ENCODE measurements at regions not wholly inside any gene's neighbourhood (a gene's known extent, or its start where the extent isn't known, plus 50 kb on each side); places are given as distances from the start of the nearest gene placed in this dataset.

DNA sequence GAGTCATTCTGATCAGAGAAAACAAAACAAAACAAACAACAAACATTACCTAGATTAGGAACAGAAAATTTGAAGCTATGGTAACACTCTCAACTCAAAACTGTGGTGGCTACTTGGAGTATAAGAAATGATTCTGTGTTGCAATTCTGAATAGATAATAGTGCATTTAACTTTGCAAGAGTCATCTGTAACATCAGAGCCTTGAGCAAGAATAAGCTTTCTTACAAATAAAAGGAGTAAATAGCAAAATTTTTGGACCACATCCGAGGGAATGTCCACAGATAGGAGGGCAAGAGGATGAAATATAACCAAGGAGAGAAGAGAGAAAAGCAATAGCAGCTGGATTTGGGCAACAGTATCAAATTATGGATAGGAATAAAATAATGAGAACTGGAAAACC, 1090.6 kb downstream of the SLC6A15 start:
- no peaks in the 10 kb centered on the region for H4K20me1 ChIP-seq (ENCODE audit: insufficient read depth, low read length)
- no peaks in the 10 kb centered on the region for H3K36me3 ChIP-seq (ENCODE audit: insufficient read depth, low read length)
- no peak overlapping the region for H3K9ac ChIP-seq (ENCODE audit: low read depth, low read length)
- no peak overlapping the region for H3K4me3 ChIP-seq (ENCODE audit: low read depth in 1 of 2, low read length in 2 of 2)
- H3K27ac ChIP-seq (ENCODE audit: low read length) = no peak overlapping the region
- H2AFZ ChIP-seq (ENCODE audit: low read depth, low read length) = no peak overlapping the region
- H3K9me3 ChIP-seq (ENCODE audit: insufficient read depth, low read length, severe bottlenecking) = no peaks in the 10 kb centered on the region
- no peaks in the 10 kb centered on the region for H3K4me1 ChIP-seq (ENCODE audit: insufficient read depth, low read length)
- no peak for ATAC-seq (ENCODE audit: insufficient read depth, low read depth)
- no peaks in the 10 kb centered on the region for H3K27me3 ChIP-seq (ENCODE audit: insufficient read depth, low read length, poor library complexity)
- TF ChIP-seq, protein P1, sequence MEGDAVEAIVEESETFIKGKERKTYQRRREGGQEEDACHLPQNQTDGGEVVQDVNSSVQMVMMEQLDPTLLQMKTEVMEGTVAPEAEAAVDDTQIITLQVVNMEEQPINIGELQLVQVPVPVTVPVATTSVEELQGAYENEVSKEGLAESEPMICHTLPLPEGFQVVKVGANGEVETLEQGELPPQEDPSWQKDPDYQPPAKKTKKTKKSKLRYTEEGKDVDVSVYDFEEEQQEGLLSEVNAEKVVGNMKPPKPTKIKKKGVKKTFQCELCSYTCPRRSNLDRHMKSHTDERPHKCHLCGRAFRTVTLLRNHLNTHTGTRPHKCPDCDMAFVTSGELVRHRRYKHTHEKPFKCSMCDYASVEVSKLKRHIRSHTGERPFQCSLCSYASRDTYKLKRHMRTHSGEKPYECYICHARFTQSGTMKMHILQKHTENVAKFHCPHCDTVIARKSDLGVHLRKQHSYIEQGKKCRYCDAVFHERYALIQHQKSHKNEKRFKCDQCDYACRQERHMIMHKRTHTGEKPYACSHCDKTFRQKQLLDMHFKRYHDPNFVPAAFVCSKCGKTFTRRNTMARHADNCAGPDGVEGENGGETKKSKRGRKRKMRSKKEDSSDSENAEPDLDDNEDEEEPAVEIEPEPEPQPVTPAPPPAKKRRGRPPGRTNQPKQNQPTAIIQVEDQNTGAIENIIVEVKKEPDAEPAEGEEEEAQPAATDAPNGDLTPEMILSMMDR (IDR thresholded peaks at IDR 0.05; ENCODE audit: borderline replicate concordance, extremely low read depth, low read length, poor library complexity, severe bottlenecking) = no peak
- no peaks in the 10 kb centered on the region for H3K79me2 ChIP-seq (ENCODE audit: insufficient read depth, low read length)
- H3K4me2 ChIP-seq (ENCODE audit: insufficient read depth, low read length) = no peak overlapping the region
- DNase-seq = no peak

DNA sequence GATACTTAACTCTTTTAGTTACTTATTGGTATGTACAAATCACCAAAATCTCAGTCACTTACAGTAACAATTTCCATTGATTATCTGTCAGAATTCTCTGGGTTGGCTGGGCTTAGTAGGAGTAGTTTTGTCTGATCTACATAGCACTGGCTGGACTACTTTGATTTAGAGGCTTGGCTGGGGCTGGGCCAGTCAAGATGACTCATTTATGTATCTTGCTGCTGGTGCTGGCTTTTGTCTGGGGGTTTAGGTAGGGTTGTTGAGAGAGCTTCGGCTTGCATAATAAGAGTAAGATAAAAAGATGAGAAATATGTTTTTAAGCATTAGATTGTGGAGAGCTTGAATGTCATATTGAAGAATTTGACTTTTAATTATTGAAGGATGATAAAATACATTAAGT, 1093.7 kb downstream of the SLC6A15 start:
- no peaks in the 10 kb centered on the region for H3K36me3 ChIP-seq (ENCODE audit: insufficient read depth, low read length)
- H3K79me2 ChIP-seq (ENCODE audit: insufficient read depth, low read length) = no peaks in the 10 kb centered on the region
- TF ChIP-seq, protein P1 (IDR thresholded peaks at IDR 0.05; ENCODE audit: borderline replicate concordance, extremely low read depth, low read length, poor library complexity, severe bottlenecking) = no peak
- TF ChIP-seq EZH2 (IDR thresholded peaks at IDR 0.05; ENCODE audit: borderline replicate concordance, low read depth, low read length, severe bottlenecking) = no peak
- no peak for ATAC-seq (ENCODE audit: insufficient read depth, low read depth)
- no peak overlapping the region for H3K9ac ChIP-seq (ENCODE audit: low read depth, low read length)
- H3K4me1 ChIP-seq (ENCODE audit: insufficient read depth, low read length) = no peaks in the 10 kb centered on the region
- no peak for DNase-seq
- no peak overlapping the region for H3K4me3 ChIP-seq (ENCODE audit: low read depth in 1 of 2, low read length in 2 of 2)
- H3K27ac ChIP-seq (ENCODE audit: low read length) = no peak overlapping the region
- no peak overlapping the region for H3K4me2 ChIP-seq (ENCODE audit: insufficient read depth, low read length)
- H3K27me3 ChIP-seq (ENCODE audit: insufficient read depth, low read length, poor library complexity) = no peaks in the 10 kb centered on the region
- no peaks in the 10 kb centered on the region for H4K20me1 ChIP-seq (ENCODE audit: insufficient read depth, low read length)
- H2AFZ ChIP-seq (ENCODE audit: low read depth, low read length) = no peak overlapping the region
- no peaks in the 10 kb centered on the region for H3K9me3 ChIP-seq (ENCODE audit: insufficient read depth, low read length, severe bottlenecking)

DNA sequence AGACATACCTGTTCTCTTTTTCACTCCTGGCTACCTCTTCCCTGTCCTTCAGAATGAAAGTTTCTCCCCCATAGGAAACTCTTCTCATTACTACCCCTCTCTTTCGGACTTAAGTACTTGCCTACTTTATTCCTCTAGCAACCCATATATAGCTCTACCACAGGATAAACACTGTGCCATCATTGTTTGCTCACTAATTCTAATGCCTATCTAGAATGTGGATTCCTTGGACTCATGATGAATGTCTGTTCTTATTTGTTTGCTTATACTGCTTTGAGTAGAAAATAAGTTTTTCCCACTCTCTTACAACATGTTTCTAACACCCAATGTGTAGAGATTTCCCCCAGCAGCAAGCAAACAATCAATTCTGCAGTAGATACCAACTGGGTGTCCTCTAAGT, 1094.9 kb downstream of the SLC6A15 start:
- H3K9me3 ChIP-seq (ENCODE audit: insufficient read depth, low read length, severe bottlenecking) = no peaks in the 10 kb centered on the region
- DNase-seq (no peak), ATAC-seq (ENCODE audit: insufficient read depth, low read depth) (no peak)
- H3K9ac ChIP-seq (ENCODE audit: low read depth, low read length) = no peak overlapping the region
- no peak overlapping the region for H3K4me2 ChIP-seq (ENCODE audit: insufficient read depth, low read length)
- H3K27ac ChIP-seq (ENCODE audit: low read length) = no peak overlapping the region
- no peaks in the 10 kb centered on the region for H3K36me3 ChIP-seq (ENCODE audit: insufficient read depth, low read length)
- no peak for TF ChIP-seq EZH2 (IDR thresholded peaks at IDR 0.05; ENCODE audit: borderline replicate concordance, low read depth, low read length, severe bottlenecking)
- TF ChIP-seq, protein P1 (IDR thresholded peaks at IDR 0.05; ENCODE audit: borderline replicate concordance, extremely low read depth, low read length, poor library complexity, severe bottlenecking) = no peak
- H3K4me1 ChIP-seq (ENCODE audit: insufficient read depth, low read length) = no peaks in the 10 kb centered on the region
- H3K27me3 ChIP-seq (ENCODE audit: insufficient read depth, low read length, poor library complexity) = no peaks in the 10 kb centered on the region
- no peaks in the 10 kb centered on the region for H3K79me2 ChIP-seq (ENCODE audit: insufficient read depth, low read length)
- H3K4me3 ChIP-seq (ENCODE audit: low read depth in 1 of 2, low read length in 2 of 2) = no peak overlapping the region
- no peak overlapping the region for H2AFZ ChIP-seq (ENCODE audit: low read depth, low read length)
- H4K20me1 ChIP-seq (ENCODE audit: insufficient read depth, low read length) = no peaks in the 10 kb centered on the region

DNA sequence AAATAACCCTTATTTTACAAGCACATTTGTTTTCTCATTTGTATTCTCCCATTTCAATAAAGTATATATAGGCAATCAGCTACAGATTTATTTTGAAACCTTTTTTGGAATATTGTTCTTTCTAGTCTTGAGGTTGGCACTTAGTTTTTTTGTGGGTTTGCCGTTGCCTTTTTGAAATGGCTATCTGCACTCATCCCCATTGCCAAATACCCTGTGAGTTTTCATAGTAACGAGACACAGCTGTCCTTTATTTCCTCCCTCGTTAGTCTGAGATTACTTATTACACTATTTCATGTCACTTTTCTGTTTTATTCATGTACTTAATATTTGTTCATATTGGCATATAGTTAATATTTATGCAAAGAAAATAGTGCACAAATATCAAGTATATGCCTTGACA, 1104.0 kb downstream of the SLC6A15 start:
- no peaks in the 10 kb centered on the region for H3K27me3 ChIP-seq (ENCODE audit: insufficient read depth, low read length, poor library complexity)
- no peak for DNase-seq
- no peak overlapping the region for H3K4me2 ChIP-seq (ENCODE audit: insufficient read depth, low read length)
- H3K9me3 ChIP-seq (ENCODE audit: insufficient read depth, low read length, severe bottlenecking) = no peaks in the 10 kb centered on the region
- no peak for ATAC-seq (ENCODE audit: insufficient read depth, low read depth)
- no peaks in the 10 kb centered on the region for H3K4me1 ChIP-seq (ENCODE audit: insufficient read depth, low read length)
- no peak overlapping the region for H3K27ac ChIP-seq (ENCODE audit: low read length)
- H4K20me1 ChIP-seq (ENCODE audit: insufficient read depth, low read length) = no peaks in the 10 kb centered on the region
- TF ChIP-seq, protein P1 (IDR thresholded peaks at IDR 0.05; ENCODE audit: borderline replicate concordance, extremely low read depth, low read length, poor library complexity, severe bottlenecking) = no peak
- TF ChIP-seq EZH2 (IDR thresholded peaks at IDR 0.05; ENCODE audit: borderline replicate concordance, low read depth, low read length, severe bottlenecking) = no peak
- no peak overlapping the region for H3K4me3 ChIP-seq (ENCODE audit: low read depth in 1 of 2, low read length in 2 of 2)
- no peak overlapping the region for H2AFZ ChIP-seq (ENCODE audit: low read depth, low read length)
- H3K9ac ChIP-seq (ENCODE audit: low read depth, low read length) = no peak overlapping the region
- no peaks in the 10 kb centered on the region for H3K79me2 ChIP-seq (ENCODE audit: insufficient read depth, low read length)
- no peaks in the 10 kb centered on the region for H3K36me3 ChIP-seq (ENCODE audit: insufficient read depth, low read length)

All from DND-41 (cell line).